GM19468 (cell line): ENCODE measurements at regions not wholly inside any gene's neighbourhood (a gene's known extent, or its start where the extent isn't known, plus 50 kb on each side); places are given as distances from the start of the nearest gene placed in this dataset.

Source experiments
- ATAC-seq: cut with Tn5 transposase; IDR thresholded peaks from one replicate; pipeline ENCODE4 v1.9.1; 2021; ENCODE audit warnings: mild to moderate bottlenecking, moderate library complexity, moderate number of reproducible peaks; ENCODE audit not compliant: unreplicated experiment; ENCODE audit errors: extremely low read depth

- ATAC-seq: no peak
These were observed 170.1 kb upstream of the KCNH7 start for GRCh38 chr2:163008642-163009041.

GRCh38 chr2:162994718-162995117, 156.2 kb upstream of the KCNH7 start:
- no peak for ATAC-seq

GRCh38 chr2:162992828-162993227, 154.3 kb upstream of the KCNH7 start:
- no peak for ATAC-seq

- no peak for ATAC-seq
These were observed 150.9 kb upstream of the KCNH7 start for GRCh38 chr2:162989507-162989906.

- ATAC-seq: no peak
These were observed 136.2 kb upstream of the KCNH7 start for GRCh38 chr2:162974771-162975170.

- no peak for ATAC-seq
These were observed 133.8 kb upstream of the KCNH7 start for GRCh38 chr2:162972383-162972782.

GRCh38 chr2:162968306-162968705, 129.7 kb upstream of the KCNH7 start:
- no peak for ATAC-seq

GRCh38 chr2:162967811-162968210, 129.2 kb upstream of the KCNH7 start:
- ATAC-seq: no peak

- no peak for ATAC-seq
These were observed 128.6 kb upstream of the KCNH7 start for GRCh38 chr2:162967147-162967546.

GRCh38 chr2:162965191-162965590, 126.6 kb upstream of the KCNH7 start:
- ATAC-seq: no peak

GRCh38 chr2:162964513-162964912, 125.9 kb upstream of the KCNH7 start:
- no peak for ATAC-seq

- no peak for ATAC-seq
These were observed 124.6 kb upstream of the KCNH7 start for GRCh38 chr2:162963156-162963555.

- ATAC-seq: no peak
These were observed 107.2 kb upstream of the KCNH7 start for GRCh38 chr2:162945785-162946184.

GRCh38 chr2:162938387-162938786, 99.8 kb upstream of the KCNH7 start:
- no peak for ATAC-seq

GRCh38 chr2:162934191-162934590, 95.6 kb upstream of the KCNH7 start:
- no peak for ATAC-seq

GRCh38 chr2:162932416-162932815, 93.8 kb upstream of the KCNH7 start:
- ATAC-seq: no peak

- no peak for ATAC-seq
These were observed 91.0 kb upstream of the KCNH7 start for GRCh38 chr2:162929571-162929970.

- ATAC-seq: no peak
These were observed 89.8 kb upstream of the KCNH7 start for GRCh38 chr2:162928356-162928755.

GRCh38 chr2:162926907-162927306, 88.3 kb upstream of the KCNH7 start:
- ATAC-seq: no peak

- no peak for ATAC-seq
These were observed 87.9 kb upstream of the KCNH7 start for GRCh38 chr2:162926501-162926900.

GRCh38 chr2:162925595-162925994, 87.0 kb upstream of the KCNH7 start:
- ATAC-seq: no peak

GRCh38 chr2:162919111-162919510, 80.5 kb upstream of the KCNH7 start:
- no peak for ATAC-seq

GRCh38 chr2:162917626-162918025, 79.1 kb upstream of the KCNH7 start:
- ATAC-seq: no peak
